Transverse colon (tissue), 4 donors: ENCODE measurements at regions not wholly inside any gene's neighbourhood (a gene's known extent, or its start where the extent isn't known, plus 50 kb on each side); places are given as distances from the start of the nearest gene placed in this dataset.

Source experiments
- DNase-seq: peaks from one replicate; pipeline ENCODE4 v3.0.0-alpha.2; 2019
- H3K27ac ChIP-seq, 4 donors: fragments of 200-600 bp; sonication (generic); 2 replicates each; pipeline ENCODE4 v1.5.1; 2016 to 2018; ENCODE audit warnings: inconsistent platforms in 4 of 4
- H3K27me3 ChIP-seq: fragments of 200-600 bp; sonication (generic); 2 replicates; pipeline ENCODE4 v1.5.1; 2017; ENCODE audit warnings: inconsistent platforms
- H3K36me3 ChIP-seq, 4 donors: fragments of 200-600 bp; sonication (generic); 2 replicates each; pipeline ENCODE4 v1.5.1; 2017 to 2019; ENCODE audit warnings: inconsistent platforms in 4 of 4
- H3K4me1 ChIP-seq, 4 donors: fragments of 200-600 bp; sonication (generic); 2 replicates each; pipeline ENCODE4 v1.5.1; 2017 to 2020; ENCODE audit warnings: inconsistent platforms in 4 of 4
- H3K4me3 ChIP-seq, 4 donors: fragments of 200-600 bp; sonication (generic); 1 replicate in 1 of 4; 2 replicates in 3 of 4; pipeline versions ENCODE4 v1.5.1 to v1.6.1; 2017 to 2019; ENCODE audit warnings: inconsistent platforms in 4 of 4
- H3K9me3 ChIP-seq, 2 donors: fragments of 200-600 bp; sonication (generic); 2 replicates each; pipeline ENCODE4 v1.5.1; 2017 to 2019; ENCODE audit warnings: inconsistent platforms in 2 of 2
- CTCF ChIP-seq, 5 experiments: fragments of 200-600 bp in 3 of 5; fragments of 450-650 bp in 2 of 5; sonication (generic) in 3 of 5; IDR thresholded peaks; 1 replicate in 2 of 5; 2 replicates in 3 of 5; pipeline ENCODE4 v1.5.1; 2016 to 2017; ENCODE audit warnings: antibody characterized with exemption in 5 of 5, inconsistent platforms in 3 of 5, mild to moderate bottlenecking in 2 of 5, moderate library complexity in 1 of 5
- EP300 ChIP-seq: sonication (generic); formaldehyde crosslinking; IDR thresholded peaks from one replicate; pipeline ENCODE4 v1.6.1; 2017; ENCODE audit warnings: antibody characterized with exemption, low read depth
- POLR2A ChIP-seq: fragments of 450-650 bp; IDR thresholded peaks from one replicate; pipeline ENCODE4 v1.6.1; 2016; ENCODE audit warnings: antibody characterized with exemption, mild to moderate bottlenecking, moderate library complexity
- POLR2AphosphoS5 ChIP-seq, 3 donors: sonication (generic); formaldehyde crosslinking; IDR thresholded peaks; one replicate each; pipeline ENCODE4 v1.6.1; 2016; ENCODE audit warnings: antibody characterized with exemption in 3 of 3
- WGBS, 2 donors: methylation state at CpG; one replicate each; pipeline ENCODE4 v1.1.5; 2018; ENCODE audit warnings: low coverage in 1 of 2; 5-methylcytosine and 5-hydroxymethylcytosine counted together
- in situ Hi-C, 4 donors: fragments of 200-750 bp; cut with MboI; loops; one replicate each; pipeline versions ENCODE4 v1.15.0 to v1.15.1; 2017; ENCODE audit warnings: low sequenced_read_pairs in 3 of 4, low pct_ligation_motif_present in 1 of 4, low pct_unique_long_range_greater_than_20kb in 1 of 4
- intact Hi-C: fragments of 100-400 bp; cut with DNase I; formaldehyde crosslinking; loops from one replicate; pipeline ENCODE4 v1.15.1; 2023; ENCODE audit warnings: low total_unique reads

GRCh38 chr16:8239443-8239842 is 350.9 kb downstream of the TMEM114 start:
- Histone ChIP-seq H3K4me1 (peaks cover 0 to 5% (median 2%) of the 10 kb centered on the region in 4 donors), H3K36me3 (no peaks in the 10 kb centered on the region), H3K4me3 (no peak overlapping the region), H3K27me3 (no peaks in the 10 kb centered on the region), H3K27ac (no peak overlapping the region), H3K9me3 (no peaks in the 10 kb centered on the region)
- intact Hi-C loops (no loop called here), in situ Hi-C loops (no loop called here)
- TF ChIP-seq CTCF (IDR thresholded peaks at IDR 0.05) (no peak), POLR2A (no peak), POLR2AphosphoS5 (IDR thresholded peaks at IDR 0.05) (no peak)
- no peak for DNase-seq
- WGBS, 2 donors: 82 to 86% methylated on average over 2 of the region's 2 CpGs

- H3K27me3 ChIP-seq: no peaks in the 10 kb centered on the region
- H3K27ac ChIP-seq: no peak overlapping the region
- no peak overlapping the region for H3K4me3 ChIP-seq
- intact Hi-C loops (no loop called here), in situ Hi-C loops (no loop called here)
- no peaks in the 10 kb centered on the region for H3K9me3 ChIP-seq
- TF ChIP-seq POLR2AphosphoS5 (IDR thresholded peaks at IDR 0.05) (no peak), EP300 (no peak), CTCF (IDR thresholded peaks at IDR 0.05) (no peak), POLR2A (no peak)
- peaks cover 0 to 5% (median 2%) of the 10 kb centered on the region in 4 donors for H3K4me1 ChIP-seq
- no peaks in the 10 kb centered on the region for H3K36me3 ChIP-seq
- 82 to 86% methylated on average over 1 to 3 of the region's 3 CpGs for WGBS, 2 donors
- DNase-seq: no peak
Measured at GRCh38 chr16:8237452-8237851, 352.9 kb downstream of the TMEM114 start.

GRCh38 chr16:8236816-8237215 is 353.5 kb downstream of the TMEM114 start:
- no peaks in the 10 kb centered on the region for H3K9me3 ChIP-seq
- H3K27ac ChIP-seq: no peak overlapping the region
- 71 to 84% methylated on average over 3 to 4 of the region's 4 CpGs for WGBS, 2 donors
- DNase-seq: no peak
- no peak overlapping the region for H3K4me3 ChIP-seq
- no peaks in the 10 kb centered on the region for H3K36me3 ChIP-seq
- H3K4me1 ChIP-seq: peaks cover 0 to 5% (median 2%) of the 10 kb centered on the region in 4 donors
- in situ Hi-C loops (no loop called here), intact Hi-C loops (no loop called here)
- H3K27me3 ChIP-seq: no peaks in the 10 kb centered on the region
- TF ChIP-seq POLR2A: no peak
- no peak for TF ChIP-seq EP300
- no peak for TF ChIP-seq POLR2AphosphoS5 (IDR thresholded peaks at IDR 0.05)
- no peak for TF ChIP-seq CTCF (IDR thresholded peaks at IDR 0.05)

DNA sequence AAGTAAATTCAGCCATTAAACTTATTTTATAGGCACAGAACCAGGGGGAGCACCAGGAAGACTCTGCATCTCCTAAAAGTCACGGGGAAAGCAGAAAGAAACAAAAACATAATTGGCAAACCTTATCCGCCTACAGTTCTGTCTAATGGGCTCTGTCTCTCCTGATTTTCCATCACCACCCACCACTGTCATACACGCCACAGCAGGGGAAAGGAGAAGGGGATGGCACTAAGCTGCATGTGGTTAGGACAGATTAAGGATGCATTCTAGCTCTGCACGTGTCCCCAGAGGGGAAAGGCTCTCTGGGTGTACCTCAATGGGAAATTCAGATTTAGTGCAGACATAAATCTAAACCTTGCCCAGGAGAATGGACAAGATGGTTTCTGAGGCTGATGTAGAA is 359.8 kb downstream of the TMEM114 start:
- Histone ChIP-seq H3K27ac (no peak overlapping the region), H3K27me3 (no peaks in the 10 kb centered on the region), H3K4me1 (no peaks in the 10 kb centered on the region), H3K36me3 (no peaks in the 10 kb centered on the region), H3K4me3 (no peak overlapping the region), H3K9me3 (no peaks in the 10 kb centered on the region)
- in situ Hi-C loops: no loop called here
- no peak for TF ChIP-seq CTCF (IDR thresholded peaks at IDR 0.05)
- TF ChIP-seq EP300: no peak
- TF ChIP-seq POLR2A: no peak
- TF ChIP-seq POLR2AphosphoS5 (IDR thresholded peaks at IDR 0.05): no peak
- intact Hi-C loops: no loop called here
- DNase-seq: no peak
- 79 to 81% methylated on average over 4 of the region's 4 CpGs for WGBS, 2 donors
